Activated CD4-positive, alpha-beta memory T cell treated with anti-CD3 and anti-CD28 coated beads for 36 hours (primary cell): ENCODE measurements at regions not wholly inside any gene's neighbourhood (a gene's known extent, or its start where the extent isn't known, plus 50 kb on each side); places are given as distances from the start of the nearest gene placed in this dataset.

ENCODE experiments used
- CTCF ChIA-PET: fragments of 350-600 bp; sonication (Branson Sonifier 250); formaldehyde crosslinking; loops from one replicate; lab custom pipeline; 2021; ENCODE audit warnings: antibody characterized with exemption, inconsistent platforms; lab: Charles Lee
- POLR2A ChIA-PET: fragments of 350-600 bp; sonication (Branson Sonifier 250); formaldehyde crosslinking; loops from one replicate; lab custom pipeline; 2021; ENCODE audit warnings: antibody characterized with exemption; lab: Charles Lee
- DNase-seq: peaks from one replicate; pipeline ENCODE4 v3.0.0-alpha.2; 2020
- H3K27ac Mint-ChIP-seq: one replicate; pipeline ENCODE4 v1.8.0; 2021; ENCODE audit warnings: mixed read lengths
- H3K27me3 Mint-ChIP-seq: one replicate; pipeline ENCODE4 v1.8.0; 2021; ENCODE audit warnings: mixed read lengths
- H3K36me3 Mint-ChIP-seq: one replicate; pipeline ENCODE4 v1.8.0; 2021; ENCODE audit warnings: mixed read lengths
- H3K4me1 Mint-ChIP-seq: one replicate; pipeline ENCODE4 v1.8.0; 2021; ENCODE audit warnings: low read depth, mixed read lengths
- H3K4me3 Mint-ChIP-seq: one replicate; pipeline ENCODE4 v1.8.0; 2021; ENCODE audit warnings: mild to moderate bottlenecking, mixed read lengths
- H3K9me3 Mint-ChIP-seq: one replicate; pipeline ENCODE4 v1.8.0; 2021; ENCODE audit warnings: mixed read lengths
- intact Hi-C: fragments of 100-400 bp; cut with micrococcal nuclease; formaldehyde crosslinking; loops from one replicate; pipeline ENCODE4 v1.15.1; 2023

DNA sequence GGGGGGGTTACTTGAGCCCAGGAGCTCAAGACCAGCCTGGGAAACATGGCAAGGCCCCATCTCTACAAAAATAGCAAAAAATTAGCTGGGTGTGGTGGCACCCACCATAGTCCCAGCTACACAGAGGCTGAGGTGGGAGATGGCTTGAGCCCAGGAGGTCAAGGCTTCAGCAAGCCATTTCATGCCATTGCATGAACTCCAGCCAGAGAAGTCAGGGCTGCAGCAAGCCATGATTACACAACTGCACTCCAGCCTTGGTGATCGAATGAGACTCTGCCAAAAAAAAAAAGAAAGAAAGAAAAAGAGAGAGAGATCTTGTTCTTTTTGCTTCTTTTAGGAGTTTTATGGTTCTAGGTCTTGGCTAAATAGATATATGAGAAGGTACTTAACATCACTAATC lies 200.2 kb upstream of the PHYHIPL start:
- CTCF ChIA-PET = no interaction called here
- no peaks in the 10 kb centered on the region for H3K9me3 Mint-ChIP-seq
- H3K27me3 Mint-ChIP-seq = no peaks in the 10 kb centered on the region
- H3K27ac Mint-ChIP-seq = no peak overlapping the region
- no peaks in the 10 kb centered on the region for H3K4me1 Mint-ChIP-seq
- no peaks in the 10 kb centered on the region for H3K36me3 Mint-ChIP-seq
- POLR2A ChIA-PET = no interaction called here
- intact Hi-C loops = no loop called here
- H3K4me3 Mint-ChIP-seq = no peak overlapping the region
- DNase-seq = no peak

DNA sequence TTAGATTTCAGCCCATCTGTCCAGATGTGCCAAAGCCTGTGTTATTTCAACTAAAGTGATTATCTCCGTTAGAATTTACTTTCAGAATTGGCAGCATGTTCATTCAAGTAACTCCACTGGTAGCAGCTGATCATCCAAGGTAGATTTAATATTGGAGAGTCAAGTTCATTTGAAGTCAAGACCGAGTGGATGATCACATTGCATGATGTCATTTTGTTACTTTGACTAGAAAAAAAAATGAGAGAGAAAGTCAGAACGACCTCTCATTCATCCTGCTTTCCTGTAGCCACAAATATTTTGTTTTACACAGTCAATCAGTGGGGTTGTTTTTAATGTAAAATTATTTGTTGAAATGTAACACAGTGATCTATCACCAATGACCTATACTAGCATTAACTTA lies 196.7 kb upstream of the PHYHIPL start:
- ChIA-PET CTCF (no interaction called here), POLR2A (no interaction called here)
- H3K27me3 Mint-ChIP-seq = no peaks in the 10 kb centered on the region
- no peak overlapping the region for H3K4me3 Mint-ChIP-seq
- H3K27ac Mint-ChIP-seq = no peak overlapping the region
- no peaks in the 10 kb centered on the region for H3K4me1 Mint-ChIP-seq
- no peaks in the 10 kb centered on the region for H3K36me3 Mint-ChIP-seq
- H3K9me3 Mint-ChIP-seq = no peaks in the 10 kb centered on the region
- no peak for DNase-seq
- intact Hi-C loops = no loop called here

- intact Hi-C loops = no loop called here
- Mint-ChIP-seq H3K27ac (no peak overlapping the region), H3K36me3 (no peaks in the 10 kb centered on the region), H3K4me1 (no peaks in the 10 kb centered on the region), H3K27me3 (no peaks in the 10 kb centered on the region), H3K4me3 (no peak overlapping the region), H3K9me3 (no peaks in the 10 kb centered on the region)
- CTCF ChIA-PET = interaction anchor here (1.2 kb wide), 1 partner anchor 34 kb away, joined by 3 read pairs; no protein-coding TSS in a partner anchor
- no peak for DNase-seq
- POLR2A ChIA-PET = no interaction called here
These were observed 195.5 kb upstream of the PHYHIPL start for GRCh38 chr10:58980826-58981415.

GRCh38 chr10:58981846-58982245 lies 194.6 kb upstream of the PHYHIPL start:
- H3K4me3 Mint-ChIP-seq = no peak overlapping the region
- H3K36me3 Mint-ChIP-seq = no peaks in the 10 kb centered on the region
- H3K27ac Mint-ChIP-seq = no peak overlapping the region
- no peaks in the 10 kb centered on the region for H3K4me1 Mint-ChIP-seq
- intact Hi-C loops = no loop called here
- CTCF ChIA-PET = interaction anchor here (1.2 kb wide), 1 partner anchor 35 kb away, joined by 3 read pairs; no protein-coding TSS in a partner anchor
- POLR2A ChIA-PET = no interaction called here
- H3K9me3 Mint-ChIP-seq = no peaks in the 10 kb centered on the region
- no peak for DNase-seq
- H3K27me3 Mint-ChIP-seq = no peaks in the 10 kb centered on the region

DNA sequence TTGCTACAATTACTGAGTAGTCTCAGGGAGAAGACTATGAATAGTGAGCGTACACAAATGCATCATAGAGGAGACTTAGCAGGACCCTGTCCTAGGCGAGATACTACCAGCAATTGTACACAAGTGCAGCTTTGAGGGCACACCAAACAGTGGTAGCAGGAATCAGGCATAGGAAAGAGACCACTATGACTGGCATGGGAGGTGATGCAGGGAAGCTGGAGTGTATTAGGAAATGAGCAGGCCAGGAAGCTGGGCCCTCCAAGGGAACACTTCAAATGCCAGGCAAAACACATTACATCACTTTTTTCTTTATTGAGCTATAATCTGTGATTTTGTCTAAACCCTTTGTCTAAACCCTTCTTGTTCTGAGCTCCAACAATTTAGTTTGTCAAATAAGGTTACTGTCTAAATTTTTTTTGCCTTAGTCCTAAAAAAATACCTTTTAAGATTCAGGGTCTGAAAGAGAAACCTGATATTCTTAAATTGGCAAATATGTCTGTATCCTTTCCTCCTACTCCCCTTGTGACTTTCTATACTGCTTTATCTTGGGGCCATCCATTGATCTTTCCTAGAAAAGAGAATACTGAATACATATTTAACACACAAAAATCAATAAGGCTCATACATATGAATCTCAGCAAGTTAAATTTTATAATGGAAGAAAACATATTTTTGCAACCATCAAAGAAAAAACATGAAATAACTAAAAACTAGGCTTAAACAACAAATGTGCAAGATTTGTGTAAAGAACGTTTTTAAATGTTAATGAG lies 193.8 kb upstream of the PHYHIPL start:
- CTCF ChIA-PET = no interaction called here
- POLR2A ChIA-PET = no interaction called here
- no peak overlapping the region for H3K4me3 Mint-ChIP-seq

DNA sequence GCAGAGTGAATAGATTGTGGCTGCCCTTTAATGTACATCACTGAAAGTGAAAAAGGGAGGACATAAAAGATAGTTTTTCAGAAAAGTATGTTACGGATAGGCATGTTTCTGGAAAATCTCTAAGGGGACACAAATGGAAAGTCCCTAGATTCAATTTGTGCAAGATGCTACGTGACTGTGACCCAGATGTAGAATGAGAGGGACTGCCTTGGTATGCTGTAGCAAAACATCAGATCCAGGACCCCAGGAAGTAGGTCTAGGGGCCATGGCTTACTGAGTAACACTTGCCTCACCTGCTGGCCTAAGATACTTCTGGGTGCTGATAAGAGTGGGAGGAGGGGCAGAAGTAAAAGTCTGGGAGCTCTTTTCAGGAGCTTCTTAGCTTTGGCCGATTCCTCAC lies 191.2 kb upstream of the PHYHIPL start:
- H3K27me3 Mint-ChIP-seq = no peaks in the 10 kb centered on the region
- no peak overlapping the region for H3K27ac Mint-ChIP-seq
- intact Hi-C loops = no loop called here
- peaks cover 10% of the 10 kb centered on the region for H3K9me3 Mint-ChIP-seq
- H3K4me3 Mint-ChIP-seq = no peak overlapping the region
- POLR2A ChIA-PET = no interaction called here
- no peaks in the 10 kb centered on the region for H3K36me3 Mint-ChIP-seq
- no peaks in the 10 kb centered on the region for H3K4me1 Mint-ChIP-seq
- CTCF ChIA-PET = interaction anchor here (0.7 kb wide), 1 partner anchor 63 kb away, joined by 3 read pairs; no protein-coding TSS in a partner anchor
- DNase-seq = no peak

More for the DNA sequence above, 193.8 kb upstream of the PHYHIPL start:
- no peak overlapping the region for H3K27ac Mint-ChIP-seq
- DNase-seq = no peak
- H3K9me3 Mint-ChIP-seq = no peaks in the 10 kb centered on the region
- no peaks in the 10 kb centered on the region for H3K36me3 Mint-ChIP-seq
- no peaks in the 10 kb centered on the region for H3K4me1 Mint-ChIP-seq
- intact Hi-C loops = no loop called here
- no peaks in the 10 kb centered on the region for H3K27me3 Mint-ChIP-seq

- intact Hi-C loops = no loop called here
- H3K27ac Mint-ChIP-seq = no peak overlapping the region
- no peaks in the 10 kb centered on the region for H3K4me1 Mint-ChIP-seq
- H3K9me3 Mint-ChIP-seq = peaks cover 13% of the 10 kb centered on the region
- H3K4me3 Mint-ChIP-seq = no peak overlapping the region
- no peak for DNase-seq
- H3K27me3 Mint-ChIP-seq = no peaks in the 10 kb centered on the region
- POLR2A ChIA-PET = no interaction called here
- no peaks in the 10 kb centered on the region for H3K36me3 Mint-ChIP-seq
- CTCF ChIA-PET = no interaction called here
These were observed 186.9 kb upstream of the PHYHIPL start for GRCh38 chr10:58989486-58990039.

GRCh38 chr10:58990693-58991092 lies 185.8 kb upstream of the PHYHIPL start:
- Mint-ChIP-seq H3K27me3 (no peaks in the 10 kb centered on the region), H3K27ac (no peak overlapping the region), H3K36me3 (no peaks in the 10 kb centered on the region), H3K4me3 (no peak overlapping the region), H3K9me3 (peaks cover 13% of the 10 kb centered on the region), H3K4me1 (no peaks in the 10 kb centered on the region)
- ChIA-PET CTCF (no interaction called here), POLR2A (no interaction called here)
- intact Hi-C loops = no loop called here
- DNase-seq = no peak

DNA sequence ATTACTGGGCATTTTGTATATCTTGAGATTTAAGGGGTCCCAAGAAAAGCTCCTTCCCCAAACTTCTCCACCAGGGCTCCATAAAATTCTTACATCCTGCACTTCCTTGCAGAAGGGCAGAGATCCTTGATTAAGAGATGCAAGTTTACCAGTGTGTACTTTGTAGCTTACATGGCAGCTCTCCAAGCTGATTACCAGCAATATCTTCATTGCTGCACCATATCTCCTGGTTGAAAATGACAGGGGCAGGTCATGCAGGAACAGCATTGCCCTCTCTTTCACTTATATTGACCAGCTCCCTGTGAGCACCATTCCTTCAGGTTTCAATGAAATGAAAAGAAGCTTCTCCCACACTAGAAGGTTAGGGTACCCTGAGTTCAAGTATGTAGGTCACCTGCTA lies 184.6 kb upstream of the PHYHIPL start:
- ChIA-PET POLR2A (no interaction called here), CTCF (no interaction called here)
- H3K4me3 Mint-ChIP-seq = no peak overlapping the region
- no peaks in the 10 kb centered on the region for H3K36me3 Mint-ChIP-seq
- H3K27ac Mint-ChIP-seq = no peak overlapping the region
- peaks cover 13% of the 10 kb centered on the region for H3K9me3 Mint-ChIP-seq
- intact Hi-C loops = no loop called here
- DNase-seq = no peak
- peaks cover 1% of the 10 kb centered on the region for H3K27me3 Mint-ChIP-seq
- H3K4me1 Mint-ChIP-seq = no peaks in the 10 kb centered on the region

- no peak for DNase-seq
- Mint-ChIP-seq H3K9me3 (peaks cover 13% of the 10 kb centered on the region), H3K4me3 (no peak overlapping the region), H3K4me1 (no peaks in the 10 kb centered on the region), H3K27me3 (peaks cover 1% of the 10 kb centered on the region), H3K27ac (no peak overlapping the region), H3K36me3 (no peaks in the 10 kb centered on the region)
- POLR2A ChIA-PET = no interaction called here
- intact Hi-C loops = no loop called here
- CTCF ChIA-PET = no interaction called here
These were observed 183.5 kb upstream of the PHYHIPL start for GRCh38 chr10:58992830-58993460.

DNA sequence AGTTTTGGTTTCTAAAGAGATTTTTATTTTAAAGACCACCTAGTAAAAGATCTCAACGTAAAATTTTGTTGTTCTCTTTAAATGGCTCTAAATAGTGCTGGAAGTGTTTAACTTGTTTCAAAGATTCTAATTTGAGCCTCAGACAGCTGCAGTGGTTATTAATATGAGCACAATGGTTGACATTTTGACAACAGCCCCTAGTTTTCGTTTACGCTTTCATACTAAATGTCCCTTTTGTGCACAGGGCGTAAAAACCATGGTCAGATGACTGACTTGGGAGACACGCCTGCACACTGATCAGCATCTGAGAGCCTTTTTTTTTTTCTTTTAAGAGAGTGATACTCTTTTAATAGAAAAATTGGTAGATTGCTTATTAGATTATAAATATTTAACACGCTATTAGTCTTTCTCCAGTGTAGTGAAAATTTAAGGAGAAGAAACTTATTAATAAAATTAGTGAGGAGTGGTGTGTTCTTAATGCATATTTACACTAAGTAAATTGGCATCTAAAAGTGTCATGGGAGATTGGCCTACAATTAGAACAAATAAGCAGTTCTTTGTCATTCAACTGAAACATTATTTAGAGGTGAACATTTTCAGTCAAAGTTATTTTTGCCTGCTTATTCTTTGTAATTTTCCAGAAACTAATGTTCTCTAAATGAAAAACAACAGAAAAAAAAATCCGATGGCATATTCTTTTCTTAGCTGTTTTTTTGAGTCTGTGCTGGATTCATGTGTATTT lies 182.8 kb upstream of the PHYHIPL start:
- H3K27ac Mint-ChIP-seq = no peak overlapping the region
- no peak overlapping the region for H3K4me3 Mint-ChIP-seq
- H3K4me1 Mint-ChIP-seq = no peaks in the 10 kb centered on the region
- H3K27me3 Mint-ChIP-seq = peaks cover 1% of the 10 kb centered on the region
- DNase-seq = no peak
- ChIA-PET CTCF (no interaction called here), POLR2A (no interaction called here)
- no peaks in the 10 kb centered on the region for H3K36me3 Mint-ChIP-seq
- intact Hi-C loops = no loop called here
- H3K9me3 Mint-ChIP-seq = peaks cover 13% of the 10 kb centered on the region
